Tibial nerve (tissue), 4 donors: ENCODE measurements at regions not wholly inside any gene's neighbourhood (a gene's known extent, or its start where the extent isn't known, plus 50 kb on each side); places are given as distances from the start of the nearest gene placed in this dataset.

Source experiments
- DNase-seq, 2 donors: peaks; one replicate each; pipeline ENCODE4 v3.0.0-alpha.2; 2019; ENCODE audit warnings: low spot score in 2 of 2
- H3K27ac ChIP-seq, 4 donors: fragments of 200-600 bp; sonication (generic) in 3 of 4; one replicate each; pipeline ENCODE4 v1.5.1; 2017 to 2019; ENCODE audit warnings: mild to moderate bottlenecking in 1 of 4
- H3K27me3 ChIP-seq, 2 donors: fragments of 200-600 bp; sonication (generic) in 1 of 2; one replicate each; pipeline versions ENCODE4 v1.5.1 to v1.6.0; 2017 to 2019
- H3K36me3 ChIP-seq, 3 donors: fragments of 200-600 bp; sonication (generic); one replicate each; pipeline ENCODE4 v1.5.1; 2018 to 2019
- H3K4me1 ChIP-seq, 4 donors: fragments of 200-600 bp; sonication (generic) in 3 of 4; one replicate each; pipeline ENCODE4 v1.5.1; 2017 to 2019
- H3K4me3 ChIP-seq, 4 donors: fragments of 200-600 bp; sonication (generic) in 3 of 4; one replicate each; pipeline ENCODE4 v1.5.1; 2017 to 2019; ENCODE audit warnings: mild to moderate bottlenecking in 1 of 4, moderate library complexity in 1 of 4
- H3K9me3 ChIP-seq, 4 donors: fragments of 200-600 bp; sonication (generic) in 3 of 4; one replicate each; pipeline ENCODE4 v1.5.1; 2017 to 2019
- EP300 ChIP-seq, 2 donors: sonication (generic); formaldehyde crosslinking; IDR thresholded peaks; one replicate each; pipeline ENCODE4 v1.6.1; 2017; ENCODE audit warnings: antibody characterized with exemption in 2 of 2, mild to moderate bottlenecking in 1 of 2
- POLR2A ChIP-seq, 2 donors: fragments of 450-650 bp; IDR thresholded peaks; one replicate each; pipeline ENCODE4 v1.6.1; 2017; ENCODE audit warnings: antibody characterized with exemption in 2 of 2, mild to moderate bottlenecking in 2 of 2, moderate library complexity in 2 of 2
- whole genome bisulfite sequencing, 2 donors: methylation state at CpG; one replicate each; pipeline ENCODE4 v1.1.5; 2018; 5-methylcytosine and 5-hydroxymethylcytosine counted together
- TF ChIP-seq, protein P1 (sequence below), 5 experiments: fragments of 200-600 bp in 3 of 5; fragments of 450-650 bp in 2 of 5; sonication (generic) in 3 of 5; IDR thresholded peaks; one replicate each; pipeline ENCODE4 v1.5.1; 2016 to 2019; ENCODE audit warnings: antibody characterized with exemption in 5 of 5, mild to moderate bottlenecking in 3 of 5, moderate library complexity in 2 of 5

DNA sequence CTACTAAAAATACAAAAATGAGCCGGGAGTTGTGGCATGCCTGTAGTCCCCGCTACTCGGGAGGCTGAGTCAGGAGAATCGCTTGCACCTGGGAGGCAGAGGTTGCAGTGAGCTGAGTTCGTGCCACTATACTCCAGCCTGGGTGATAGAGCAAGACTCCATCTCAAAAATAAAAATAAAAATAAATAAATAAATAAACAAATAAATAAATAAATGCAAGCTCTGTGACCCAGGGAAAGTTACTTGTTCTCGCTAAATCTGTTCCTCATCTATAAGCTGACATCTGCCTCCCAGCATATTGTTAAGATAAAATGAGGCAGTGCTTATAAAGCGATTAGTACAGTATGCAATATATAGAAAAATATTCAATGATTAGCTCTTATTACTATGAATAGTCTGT, 56.4 kb upstream of the STK38L start:
- H3K4me1 ChIP-seq: peaks cover 0 to 45% (median 5%) of the 10 kb centered on the region in 4 donors
- H3K27ac ChIP-seq: no peak overlapping the region
- H3K4me3 ChIP-seq: no peak overlapping the region
- WGBS, 2 donors: 93 to 94% methylated on average over 7 of the region's 7 CpGs
- H3K9me3 ChIP-seq: no peaks in the 10 kb centered on the region
- no peak for DNase-seq
- no peaks in the 10 kb centered on the region for H3K27me3 ChIP-seq
- H3K36me3 ChIP-seq: no peaks in the 10 kb centered on the region
- TF ChIP-seq, protein P1, sequence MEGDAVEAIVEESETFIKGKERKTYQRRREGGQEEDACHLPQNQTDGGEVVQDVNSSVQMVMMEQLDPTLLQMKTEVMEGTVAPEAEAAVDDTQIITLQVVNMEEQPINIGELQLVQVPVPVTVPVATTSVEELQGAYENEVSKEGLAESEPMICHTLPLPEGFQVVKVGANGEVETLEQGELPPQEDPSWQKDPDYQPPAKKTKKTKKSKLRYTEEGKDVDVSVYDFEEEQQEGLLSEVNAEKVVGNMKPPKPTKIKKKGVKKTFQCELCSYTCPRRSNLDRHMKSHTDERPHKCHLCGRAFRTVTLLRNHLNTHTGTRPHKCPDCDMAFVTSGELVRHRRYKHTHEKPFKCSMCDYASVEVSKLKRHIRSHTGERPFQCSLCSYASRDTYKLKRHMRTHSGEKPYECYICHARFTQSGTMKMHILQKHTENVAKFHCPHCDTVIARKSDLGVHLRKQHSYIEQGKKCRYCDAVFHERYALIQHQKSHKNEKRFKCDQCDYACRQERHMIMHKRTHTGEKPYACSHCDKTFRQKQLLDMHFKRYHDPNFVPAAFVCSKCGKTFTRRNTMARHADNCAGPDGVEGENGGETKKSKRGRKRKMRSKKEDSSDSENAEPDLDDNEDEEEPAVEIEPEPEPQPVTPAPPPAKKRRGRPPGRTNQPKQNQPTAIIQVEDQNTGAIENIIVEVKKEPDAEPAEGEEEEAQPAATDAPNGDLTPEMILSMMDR (IDR thresholded peaks at IDR 0.05): no peak
- TF ChIP-seq POLR2A (IDR thresholded peaks at IDR 0.05) (no peak), EP300 (IDR thresholded peaks at IDR 0.05) (no peak)

DNA sequence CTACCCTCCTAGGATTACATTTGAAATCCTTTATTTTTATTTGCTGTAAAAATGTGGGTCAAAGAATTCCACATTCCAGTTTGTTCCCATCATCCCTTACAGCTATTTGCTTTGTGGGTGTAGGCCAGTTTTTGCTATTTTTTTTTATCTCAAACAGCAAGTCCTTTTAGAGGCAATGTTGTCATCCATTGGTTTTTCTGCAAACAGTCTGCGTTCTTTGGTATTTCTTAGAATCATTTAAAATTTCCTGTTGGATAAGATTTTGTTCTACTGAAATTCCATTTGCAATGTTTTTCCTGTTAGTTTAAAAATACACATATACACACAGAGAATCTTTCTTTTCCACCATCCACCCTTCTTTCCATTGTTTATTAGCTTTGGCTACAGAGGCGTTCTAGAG, 53.3 kb upstream of the STK38L start:
- H3K36me3 ChIP-seq: no peaks in the 10 kb centered on the region
- no peaks in the 10 kb centered on the region for H3K27me3 ChIP-seq
- no peak for TF ChIP-seq POLR2A (IDR thresholded peaks at IDR 0.05)
- TF ChIP-seq EP300 (IDR thresholded peaks at IDR 0.05): no peak
- TF ChIP-seq, protein P1 (IDR thresholded peaks at IDR 0.05): no peak
- peak overlapping the region in 2 of 4 donors; percentile 15 to 50 for H3K27ac ChIP-seq
- no peaks in the 10 kb centered on the region for H3K9me3 ChIP-seq
- peaks cover 0 to 58% (median 12%) of the 10 kb centered on the region in 4 donors for H3K4me1 ChIP-seq
- no peak overlapping the region for H3K4me3 ChIP-seq
- DNase-seq: no peak
- WGBS, 2 donors: 20 to 21% methylated on average over 2 of the region's 2 CpGs

DNA sequence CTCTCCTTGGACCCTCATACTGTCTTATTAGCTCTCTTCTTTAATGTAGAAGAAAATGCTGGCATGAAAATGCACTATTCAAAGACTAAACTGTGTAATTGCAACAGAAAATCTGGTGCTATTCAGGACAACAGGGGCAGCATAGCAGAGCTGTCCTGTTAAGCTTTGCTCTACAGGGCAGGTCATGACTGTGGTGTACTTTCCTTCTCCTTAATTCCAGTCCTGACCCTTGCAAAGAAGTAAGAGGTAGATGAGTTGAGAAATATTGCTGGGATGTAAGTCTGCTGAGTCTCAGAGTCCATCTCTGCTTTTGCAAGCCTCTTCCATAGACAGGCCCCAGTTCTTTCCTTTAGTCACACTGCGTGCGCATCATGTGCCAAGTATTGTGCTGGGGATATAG, 52.6 kb upstream of the STK38L start:
- 97 to 98% methylated on average over 2 of the region's 2 CpGs for WGBS, 2 donors
- H3K4me1 ChIP-seq: peaks cover 0 to 51% (median 12%) of the 10 kb centered on the region in 4 donors
- H3K4me3 ChIP-seq: no peak overlapping the region
- H3K27ac ChIP-seq: peak overlapping the region in 2 of 4 donors; percentile 15 to 33
- H3K36me3 ChIP-seq: no peaks in the 10 kb centered on the region
- no peaks in the 10 kb centered on the region for H3K9me3 ChIP-seq
- no peaks in the 10 kb centered on the region for H3K27me3 ChIP-seq
- no peak for DNase-seq
- TF ChIP-seq EP300 (IDR thresholded peaks at IDR 0.05) (no peak), POLR2A (IDR thresholded peaks at IDR 0.05) (no peak)
- TF ChIP-seq, protein P1 (IDR thresholded peaks at IDR 0.05): no peak

DNA sequence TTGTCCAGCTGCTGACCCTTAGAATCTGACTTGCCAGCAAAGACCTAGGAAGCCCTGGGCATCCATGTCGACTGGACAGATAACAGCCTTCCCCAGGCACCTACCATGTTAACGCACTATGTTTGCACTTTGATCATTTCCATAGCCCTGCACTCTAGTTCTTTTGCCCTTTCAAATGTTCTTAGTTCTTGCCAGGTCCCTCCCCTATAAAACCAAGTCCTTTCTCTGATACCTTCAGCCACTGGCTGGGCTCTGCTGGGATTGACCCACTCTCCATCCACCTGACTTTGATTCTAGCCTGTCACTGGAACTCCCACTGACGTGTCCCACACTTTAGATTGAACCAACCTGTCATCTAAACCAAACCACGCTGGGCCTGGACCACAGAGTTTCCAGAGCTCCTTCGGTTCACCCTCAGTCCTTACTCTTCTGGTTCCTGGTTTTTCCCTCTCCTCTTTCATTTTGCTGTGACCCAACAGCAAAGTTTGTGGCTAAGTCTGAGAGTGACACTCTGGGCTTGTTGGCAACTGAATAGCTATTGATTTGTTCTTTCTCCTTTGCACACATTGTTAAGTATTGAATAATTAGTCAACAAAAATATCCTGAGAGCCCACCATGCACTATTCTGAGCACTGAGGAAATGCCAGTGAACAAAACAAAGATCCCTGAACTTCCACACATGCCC, 51.8 kb upstream of the STK38L start:
- Histone ChIP-seq H3K4me1 (peaks cover 0 to 44% (median 12%) of the 10 kb centered on the region in 4 donors), H3K9me3 (no peaks in the 10 kb centered on the region), H3K27ac (peak overlapping the region in 2 of 4 donors; percentile 33 to 66), H3K27me3 (no peaks in the 10 kb centered on the region), H3K4me3 (no peak overlapping the region), H3K36me3 (no peaks in the 10 kb centered on the region)
- no peak for DNase-seq
- TF ChIP-seq POLR2A (IDR thresholded peaks at IDR 0.05) (no peak), EP300 (IDR thresholded peaks at IDR 0.05) (no peak)
- TF ChIP-seq, protein P1 (IDR thresholded peaks at IDR 0.05): no peak
- 86 to 89% methylated on average over 5 of the region's 5 CpGs for WGBS, 2 donors

DNA sequence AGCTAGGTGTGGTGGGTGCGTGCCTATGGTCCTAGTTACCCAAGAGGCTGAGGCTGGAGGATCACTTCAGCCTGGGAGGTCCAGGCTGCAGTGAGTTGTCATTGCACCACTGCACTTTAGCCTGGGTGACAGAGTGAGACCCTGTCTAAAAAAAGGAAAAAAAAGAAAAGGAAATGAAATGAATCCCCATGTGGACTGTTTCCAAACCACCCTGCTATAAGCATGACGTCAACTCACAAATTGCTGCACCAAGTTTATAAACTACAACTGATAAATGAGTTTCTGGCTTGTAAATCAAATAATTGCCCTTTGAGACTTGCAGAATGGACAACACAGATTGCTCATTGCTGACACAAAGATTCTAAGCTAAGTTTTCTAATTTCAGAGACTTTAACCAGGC, 51.0 kb upstream of the STK38L start:
- Histone ChIP-seq H3K4me3 (no peak overlapping the region), H3K36me3 (no peaks in the 10 kb centered on the region), H3K27me3 (no peaks in the 10 kb centered on the region), H3K9me3 (no peaks in the 10 kb centered on the region), H3K4me1 (peaks cover 0 to 44% (median 12%) of the 10 kb centered on the region in 4 donors), H3K27ac (peak overlapping the region in 2 of 4 donors; percentile 33 to 66)
- TF ChIP-seq, protein P1 (IDR thresholded peaks at IDR 0.05): no peak
- 35 to 51% methylated on average over 2 of the region's 2 CpGs for WGBS, 2 donors
- DNase-seq: no peak
